Heart left ventricle (tissue), 16 donors: ENCODE measurements at regions not wholly inside any gene's neighbourhood (a gene's known extent, or its start where the extent isn't known, plus 50 kb on each side); places are given as distances from the start of the nearest gene placed in this dataset.
A peak's percentile ranks its signal among the peaks of the same experiment; 100 is the strongest.

Source experiments
- ATAC-seq, 4 donors: fragments of 200-7000 bp; cut with Tn5 transposase; one replicate each; pipeline ENCODE4 v1.9.1; 2020 to 2022; ENCODE audit warnings: moderate library complexity in 4 of 4, mild to moderate bottlenecking in 3 of 4, moderate number of reproducible peaks in 1 of 4
- DNase-seq, 5 donors: peaks; one replicate each; pipeline ENCODE4 v3.0.0-alpha.2; 2020
- H3K27ac ChIP-seq, 12 donors: fragments of 200-600 bp; sonication (generic) in 4 of 12; one replicate each; pipeline versions ENCODE4 v1.5.0 to v1.8.0; 2016 to 2022; ENCODE audit warnings: mild to moderate bottlenecking in 2 of 12
- H3K27me3 ChIP-seq, 9 donors: fragments of 200-600 bp; sonication (generic) in 2 of 9; one replicate each; pipeline versions ENCODE4 v1.5.1 to v1.8.0; 2016 to 2022; ENCODE audit warnings: mild to moderate bottlenecking in 3 of 9
- H3K36me3 ChIP-seq, 9 donors: fragments of 200-600 bp; sonication (generic) in 2 of 9; one replicate each; pipeline versions ENCODE4 v1.5.0 to v1.8.0; 2018 to 2022; ENCODE audit warnings: mild to moderate bottlenecking in 2 of 9
- H3K4me1 ChIP-seq, 12 donors: fragments of 200-600 bp; sonication (generic) in 4 of 12; one replicate each; pipeline versions ENCODE4 v1.5.0 to v1.8.0; 2016 to 2022; ENCODE audit warnings: mild to moderate bottlenecking in 3 of 12
- H3K4me3 ChIP-seq, 12 donors: fragments of 200-600 bp; sonication (generic) in 4 of 12; one replicate each; pipeline versions ENCODE4 v1.5.0 to v1.8.0; 2017 to 2022; ENCODE audit warnings: mild to moderate bottlenecking in 9 of 12, moderate library complexity in 4 of 12
- H3K9me3 ChIP-seq, 12 donors: fragments of 200-600 bp; sonication (generic) in 4 of 12; one replicate each; pipeline versions ENCODE4 v1.5.0 to v1.8.0; 2016 to 2022; ENCODE audit warnings: mild to moderate bottlenecking in 1 of 12
- CTCF ChIP-seq, 12 donors: fragments of 200-600 bp; sonication (generic) in 4 of 12; IDR thresholded peaks; one replicate each; pipeline versions ENCODE4 v1.5.0 to v1.8.0; 2018 to 2022; ENCODE audit warnings: antibody characterized with exemption in 12 of 12, mild to moderate bottlenecking in 5 of 12
- POLR2A ChIP-seq, 2 donors: fragments of 450-650 bp; IDR thresholded peaks; one replicate each; pipeline ENCODE4 v1.6.1; 2017; ENCODE audit warnings: antibody characterized with exemption in 2 of 2, mild to moderate bottlenecking in 2 of 2, moderate library complexity in 2 of 2
- WGBS, 4 donors: extraction: QIAGEN DNeasy Blood & Tissue Kit in 2 of 4; methylation state at CpG; one replicate each; pipeline versions ENCODE4 v1.1.5 to v1.1.7; 2013 to 2018; 5-methylcytosine and 5-hydroxymethylcytosine counted together
- intact Hi-C, 10 donors: fragments of 100-400 bp; cut with DNase I; formaldehyde crosslinking; loops; one replicate each; pipeline versions ENCODE4 v1.11.1 to v1.14.2; 2022
- donor health status: ischemic (EF 13 %, LVEDD 7.1; RV severe dilation, severe dysfunction).
- donor health status: healthy with polysubstance abuse.
- donor health status: DM: no; HTN: yes; CAD: no.
- donor health status: DM: no; HTN: no; CAD: no.
- donor health status: ischemic (EF 25% LVEDD 6.9; RV normal size, moderate dysfunction).
- donor health status: ischemic (EF 25% LVEDD 5.7; RV mildly dilated, moderate dysfunction).
- donor health status: healthy.
- donor health status: DM: yes; HTN: yes; CAD: no.
- donor health status: ischemic (EF 35%, LVEDD 5.7; RV mildly dilated, moderate dysfunction).
- donor health status: nonischemic (EF 11% LVEDD 7.7; RV severe dilation, severe dysfunction).
- donor health status: DM: yes; HTN: yes; CAD: no.
- donor health status: PGD.
- donor health status: ischemic (EF 29% LVEDD 5.4; RV normal size, mild dysfunction).
- donor health status: nonischemic (EF 23%, LVEDD 6.1; RV moderate dilation, normal function).

- intact Hi-C loops: no loop called here
- TF ChIP-seq POLR2A (IDR thresholded peaks at IDR 0.05) (no peak), CTCF (IDR thresholded peaks at IDR 0.05) (no peak)
- WGBS, 4 donors: 75 to 85% (median 79%) methylated on average over 5 of the region's 5 CpGs
- Histone ChIP-seq H3K36me3 (no peaks in the 10 kb centered on the region), H3K27ac (no peak overlapping the region), H3K27me3 (no peaks in the 10 kb centered on the region), H3K4me1 (no peaks in the 10 kb centered on the region), H3K9me3 (no peaks in the 10 kb centered on the region), H3K4me3 (no peak overlapping the region)
- no peak for ATAC-seq
- no peak for DNase-seq
Measured at GRCh38 chr4:130335417-130336194, 1239.7 kb downstream of the C4orf33 start.

- intact Hi-C loops: no loop called here
- no peak overlapping the region for H3K4me3 ChIP-seq
- no peaks in the 10 kb centered on the region for H3K27me3 ChIP-seq
- no peak overlapping the region for H3K27ac ChIP-seq
- WGBS, 4 donors: 39 to 51% (median 42%) methylated on average over 5 of the region's 5 CpGs
- DNase-seq: no peak
- ATAC-seq: no peak
- H3K9me3 ChIP-seq: no peaks in the 10 kb centered on the region
- TF ChIP-seq POLR2A (IDR thresholded peaks at IDR 0.05) (no peak), CTCF (IDR thresholded peaks at IDR 0.05) (peak in 8 of 12 donors; percentile 17 to 55 (median 35))
- no peaks in the 10 kb centered on the region for H3K36me3 ChIP-seq
- H3K4me1 ChIP-seq: no peaks in the 10 kb centered on the region
Measured at GRCh38 chr4:130336585-130337217, 1240.7 kb downstream of the C4orf33 start.

GRCh38 chr4:130338851-130339250 lies 1242.9 kb downstream of the C4orf33 start:
- Histone ChIP-seq H3K27ac (no peak overlapping the region), H3K4me3 (no peak overlapping the region), H3K36me3 (no peaks in the 10 kb centered on the region), H3K27me3 (no peaks in the 10 kb centered on the region), H3K9me3 (no peaks in the 10 kb centered on the region), H3K4me1 (no peaks in the 10 kb centered on the region)
- DNase-seq (no peak), ATAC-seq (no peak)
- TF ChIP-seq POLR2A (IDR thresholded peaks at IDR 0.05): no peak
- no peak for TF ChIP-seq CTCF (IDR thresholded peaks at IDR 0.05)
- 73 to 87% (median 81%) methylated on average over 1 of the region's 1 CpG for WGBS, 4 donors
- intact Hi-C loops: no loop called here

- Histone ChIP-seq H3K27me3 (peaks cover 0 to 3% (median 0%) of the 10 kb centered on the region in 9 donors), H3K9me3 (no peaks in the 10 kb centered on the region), H3K4me3 (no peak overlapping the region), H3K4me1 (no peaks in the 10 kb centered on the region), H3K27ac (no peak overlapping the region), H3K36me3 (no peaks in the 10 kb centered on the region)
- intact Hi-C loops: no loop called here
- 89 to 95% (median 92%) methylated on average over 6 to 7 of the region's 7 CpGs for WGBS, 4 donors
- DNase-seq (no peak), ATAC-seq (no peak)
- TF ChIP-seq CTCF (IDR thresholded peaks at IDR 0.05) (no peak), POLR2A (IDR thresholded peaks at IDR 0.05) (no peak)
Measured at GRCh38 chr4:130349745-130350144, 1253.8 kb downstream of the C4orf33 start.
